ENCODE measurements at regions not wholly inside any gene's neighbourhood (a gene's known extent, or its start where the extent isn't known, plus 50 kb on each side); places are given as distances from the start of the nearest gene placed in this dataset.

DNA sequence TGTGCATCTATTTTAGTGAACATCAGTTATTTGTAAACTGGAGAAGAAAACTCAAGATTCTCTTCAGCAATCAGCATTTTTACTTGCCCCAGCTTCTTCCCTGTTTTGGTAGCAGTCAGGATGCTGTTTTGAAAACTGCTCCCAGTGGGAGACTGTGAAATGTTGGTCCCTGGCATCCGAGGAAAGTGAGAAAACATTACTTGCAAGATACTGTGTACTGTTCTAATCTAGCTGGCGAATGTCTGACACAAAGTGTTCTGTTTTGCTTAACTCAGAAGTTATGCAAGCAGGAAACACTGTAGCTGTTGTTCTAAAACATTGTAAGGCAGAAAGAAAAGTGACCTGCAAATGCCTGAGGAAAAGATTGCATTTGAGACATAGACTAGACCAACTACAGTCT, 171.8 kb upstream of the POM121L12 start:
- Mint-ChIP-seq H3K27me3 (ENCODE audit: low read depth) (no peaks in the 10 kb centered on the region), H3K27ac (ENCODE audit: unreplicated experiment) (no peak overlapping the region), H3K9me3 (ENCODE audit: low read depth) (peaks cover 52% of the 10 kb centered on the region), H3K4me3 (ENCODE audit: unreplicated experiment) (no peak overlapping the region), H3K4me1 (ENCODE audit: low read depth) (no peaks in the 10 kb centered on the region), H3K36me3 (ENCODE audit: low read depth) (no peaks in the 10 kb centered on the region)
- no peak for DNase-seq (ENCODE audit: low spot score)
- TF ChIP-seq, protein P1, sequence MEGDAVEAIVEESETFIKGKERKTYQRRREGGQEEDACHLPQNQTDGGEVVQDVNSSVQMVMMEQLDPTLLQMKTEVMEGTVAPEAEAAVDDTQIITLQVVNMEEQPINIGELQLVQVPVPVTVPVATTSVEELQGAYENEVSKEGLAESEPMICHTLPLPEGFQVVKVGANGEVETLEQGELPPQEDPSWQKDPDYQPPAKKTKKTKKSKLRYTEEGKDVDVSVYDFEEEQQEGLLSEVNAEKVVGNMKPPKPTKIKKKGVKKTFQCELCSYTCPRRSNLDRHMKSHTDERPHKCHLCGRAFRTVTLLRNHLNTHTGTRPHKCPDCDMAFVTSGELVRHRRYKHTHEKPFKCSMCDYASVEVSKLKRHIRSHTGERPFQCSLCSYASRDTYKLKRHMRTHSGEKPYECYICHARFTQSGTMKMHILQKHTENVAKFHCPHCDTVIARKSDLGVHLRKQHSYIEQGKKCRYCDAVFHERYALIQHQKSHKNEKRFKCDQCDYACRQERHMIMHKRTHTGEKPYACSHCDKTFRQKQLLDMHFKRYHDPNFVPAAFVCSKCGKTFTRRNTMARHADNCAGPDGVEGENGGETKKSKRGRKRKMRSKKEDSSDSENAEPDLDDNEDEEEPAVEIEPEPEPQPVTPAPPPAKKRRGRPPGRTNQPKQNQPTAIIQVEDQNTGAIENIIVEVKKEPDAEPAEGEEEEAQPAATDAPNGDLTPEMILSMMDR (IDR thresholded peaks at IDR 0.05) = no peak

DNA sequence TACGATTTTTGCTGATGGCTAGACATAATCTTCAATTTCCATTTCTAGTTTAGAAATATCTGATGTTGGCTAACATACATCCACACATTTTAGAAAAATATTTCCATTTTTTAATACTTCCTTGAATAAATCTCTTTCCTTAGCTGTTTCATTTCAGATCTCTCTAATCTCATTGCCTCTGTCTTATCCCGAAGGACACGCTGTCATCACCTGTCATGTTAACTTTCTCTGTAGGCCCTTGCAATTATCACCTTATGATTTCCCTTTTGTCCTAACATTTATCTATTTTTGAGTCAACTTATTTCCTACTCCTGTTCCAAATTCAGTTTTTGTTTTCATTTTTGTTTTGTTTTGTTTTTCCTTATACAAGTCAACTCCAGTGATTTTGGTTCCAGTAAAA, 173.1 kb upstream of the POM121L12 start:
- peaks cover 45% of the 10 kb centered on the region for H3K9me3 Mint-ChIP-seq (ENCODE audit: low read depth)
- no peak overlapping the region for H3K4me3 Mint-ChIP-seq (ENCODE audit: unreplicated experiment)
- no peaks in the 10 kb centered on the region for H3K27me3 Mint-ChIP-seq (ENCODE audit: low read depth)
- DNase-seq (ENCODE audit: low spot score) = no peak
- TF ChIP-seq, protein P1 (IDR thresholded peaks at IDR 0.05) = no peak
- H3K27ac Mint-ChIP-seq (ENCODE audit: unreplicated experiment) = no peak overlapping the region
- H3K36me3 Mint-ChIP-seq (ENCODE audit: low read depth) = no peaks in the 10 kb centered on the region
- no peaks in the 10 kb centered on the region for H3K4me1 Mint-ChIP-seq (ENCODE audit: low read depth)

DNA sequence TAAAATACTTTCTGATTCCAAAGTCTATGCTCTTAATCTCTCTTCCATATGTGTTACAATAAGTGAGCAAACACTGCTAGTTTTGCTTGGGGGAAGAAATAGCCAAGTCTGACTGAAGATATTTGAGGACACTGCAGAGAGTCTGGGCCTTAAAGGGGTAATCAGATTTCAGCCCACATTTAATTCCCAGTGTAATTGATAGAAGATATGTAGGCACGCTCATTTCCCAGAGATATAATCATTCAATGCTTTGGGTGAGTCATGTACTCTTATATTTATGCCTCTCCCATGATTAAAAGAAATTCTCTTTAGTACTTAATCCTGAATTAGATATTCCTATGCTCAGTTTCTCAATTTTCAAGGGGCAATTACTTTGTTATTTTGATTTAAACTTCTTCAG, 178.1 kb upstream of the POM121L12 start:
- Mint-ChIP-seq H3K9me3 (ENCODE audit: low read depth) (peaks cover 10% of the 10 kb centered on the region), H3K4me1 (ENCODE audit: low read depth) (no peaks in the 10 kb centered on the region), H3K4me3 (ENCODE audit: unreplicated experiment) (no peak overlapping the region), H3K36me3 (ENCODE audit: low read depth) (no peaks in the 10 kb centered on the region), H3K27ac (ENCODE audit: unreplicated experiment) (no peak overlapping the region), H3K27me3 (ENCODE audit: low read depth) (no peaks in the 10 kb centered on the region)
- DNase-seq (ENCODE audit: low spot score) = no peak
- TF ChIP-seq, protein P1 (IDR thresholded peaks at IDR 0.05) = no peak

DNA sequence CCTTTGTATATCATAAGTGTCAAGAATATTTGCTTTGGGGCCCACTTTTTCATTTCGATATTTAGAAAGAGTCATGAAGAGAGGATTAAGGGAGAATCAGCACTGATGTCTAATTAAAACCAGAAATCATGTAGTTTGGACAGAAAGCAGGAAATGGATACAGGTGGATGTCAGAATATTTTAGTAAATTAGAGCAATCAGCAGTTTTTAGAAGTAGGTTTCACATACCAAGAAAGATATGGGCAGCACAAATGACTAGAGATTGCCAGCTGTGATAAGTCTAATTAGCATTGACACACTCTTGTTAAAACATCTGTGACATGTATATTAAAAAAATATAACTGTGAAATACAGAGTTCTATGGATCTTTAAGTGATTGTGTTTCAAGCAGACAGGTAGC, 180.8 kb upstream of the POM121L12 start:
- no peak overlapping the region for H3K27ac Mint-ChIP-seq (ENCODE audit: unreplicated experiment)
- no peaks in the 10 kb centered on the region for H3K4me1 Mint-ChIP-seq (ENCODE audit: low read depth)
- no peaks in the 10 kb centered on the region for H3K27me3 Mint-ChIP-seq (ENCODE audit: low read depth)
- TF ChIP-seq, protein P1 (IDR thresholded peaks at IDR 0.05) = no peak
- DNase-seq (ENCODE audit: low spot score) = no peak
- no peaks in the 10 kb centered on the region for H3K36me3 Mint-ChIP-seq (ENCODE audit: low read depth)
- peaks cover 4% of the 10 kb centered on the region for H3K9me3 Mint-ChIP-seq (ENCODE audit: low read depth)
- no peak overlapping the region for H3K4me3 Mint-ChIP-seq (ENCODE audit: unreplicated experiment)

DNA sequence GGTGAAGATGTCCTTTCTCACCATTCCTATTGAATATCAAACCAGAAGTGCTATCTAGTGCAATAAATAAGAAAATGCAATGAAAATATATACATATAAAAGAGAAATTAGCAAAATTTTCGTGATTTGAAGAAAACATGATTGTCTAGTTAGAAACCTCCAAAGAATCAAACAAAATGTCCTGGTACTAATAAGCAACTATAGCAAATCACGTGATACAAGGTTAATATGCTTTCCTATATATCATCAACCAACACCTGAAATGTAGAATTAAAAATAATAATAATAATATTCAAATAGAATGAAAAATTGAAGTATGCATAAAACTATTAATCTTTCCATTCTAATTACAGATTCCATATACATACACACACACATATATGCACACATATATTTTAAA, 183.9 kb upstream of the POM121L12 start:
- H3K4me3 Mint-ChIP-seq (ENCODE audit: unreplicated experiment) = no peak overlapping the region
- TF ChIP-seq, protein P1 (IDR thresholded peaks at IDR 0.05) = no peak
- peaks cover 11% of the 10 kb centered on the region for H3K9me3 Mint-ChIP-seq (ENCODE audit: low read depth)
- H3K36me3 Mint-ChIP-seq (ENCODE audit: low read depth) = no peaks in the 10 kb centered on the region
- H3K4me1 Mint-ChIP-seq (ENCODE audit: low read depth) = no peaks in the 10 kb centered on the region
- DNase-seq (ENCODE audit: low spot score) = no peak
- H3K27me3 Mint-ChIP-seq (ENCODE audit: low read depth) = no peaks in the 10 kb centered on the region
- no peak overlapping the region for H3K27ac Mint-ChIP-seq (ENCODE audit: unreplicated experiment)

All from chondrocyte (in vitro differentiated cells).